GM23338 (cell line): ENCODE measurements at regions not wholly inside any gene's neighbourhood (a gene's known extent, or its start where the extent isn't known, plus 50 kb on each side); places are given as distances from the start of the nearest gene placed in this dataset.

Source experiments
- ATAC-seq: fragments of 200-7000 bp; cut with Tn5 transposase; 3 replicates; pipeline ENCODE4 v1.9.1; 2020
- DNase-seq: peaks from one replicate; pipeline ENCODE4 v3.0.0-alpha.2; 2015; ENCODE audit warnings: low spot score
- H2AFZ ChIP-seq: fragments of 200-600 bp; sonication (generic); 2 replicates; pipeline ENCODE4 v1.8.0; 2016; ENCODE audit warnings: antibody characterized with exemption, mild to moderate bottlenecking, moderate library complexity
- H3F3A ChIP-seq: fragments of 200-600 bp; sonication (generic); replicated peaks from 2 replicates; pipeline ENCODE4 v1.8.0; 2017; ENCODE audit warnings: antibody characterized with exemption, mixed run types, low read depth
- H3K27ac ChIP-seq: fragments of 200-600 bp; sonication (generic); 2 replicates; pipeline ENCODE4 v1.6.1; 2016; ENCODE audit warnings: low read depth
- H3K27me3 ChIP-seq: fragments of 200-600 bp; sonication (generic); 2 replicates; pipeline ENCODE4 v1.8.0; 2016; ENCODE audit warnings: mild to moderate bottlenecking, mixed run types, moderate library complexity; ENCODE audit not compliant: insufficient read depth
- H3K36me3 ChIP-seq: fragments of 200-600 bp; sonication (generic); 2 replicates; pipeline ENCODE4 v1.8.0; 2016; ENCODE audit warnings: mild to moderate bottlenecking; ENCODE audit not compliant: insufficient read depth
- H3K4me1 ChIP-seq: fragments of 200-600 bp; sonication (generic); 2 replicates; pipeline ENCODE4 v1.8.0; 2016; ENCODE audit warnings: mild to moderate bottlenecking, moderate library complexity; ENCODE audit not compliant: insufficient read depth
- H3K4me2 ChIP-seq: fragments of 200-600 bp; sonication (generic); 2 replicates; pipeline ENCODE4 v1.7.1; 2017; ENCODE audit warnings: mixed run types
- H3K4me3 ChIP-seq: fragments of 200-600 bp; sonication (generic); 2 replicates; pipeline ENCODE4 v1.6.1; 2016; ENCODE audit warnings: mixed run types
- H3K79me2 ChIP-seq: fragments of 200-600 bp; sonication (generic); replicated peaks from 2 replicates; pipeline ENCODE4 v1.8.0; 2017; ENCODE audit warnings: mild to moderate bottlenecking; ENCODE audit not compliant: insufficient read depth
- H3K9me2 ChIP-seq: fragments of 200-600 bp; sonication (generic); 2 replicates; pipeline ENCODE4 v1.8.0; 2017; ENCODE audit not compliant: insufficient read depth
- H4K20me1 ChIP-seq: fragments of 200-600 bp; sonication (generic); replicated peaks from 2 replicates; pipeline ENCODE4 v1.8.0; 2017; ENCODE audit warnings: mild to moderate bottlenecking; ENCODE audit not compliant: insufficient read depth
- H3K27ac Mint-ChIP-seq: 2 replicates; pipeline ENCODE4 v1.8.0; 2020; ENCODE audit warnings: inconsistent platforms, mild to moderate bottlenecking, moderate library complexity, mixed read lengths
- H3K27me3 Mint-ChIP-seq: 3 replicates; pipeline ENCODE4 v1.8.0; 2022; ENCODE audit warnings: low read depth, mild to moderate bottlenecking, moderate library complexity, mixed read lengths, inconsistent platforms; ENCODE audit not compliant: insufficient read depth, poor library complexity
- H3K36me3 Mint-ChIP-seq: 3 replicates; pipeline ENCODE4 v1.8.0; 2021; ENCODE audit warnings: low read depth, mild to moderate bottlenecking, inconsistent platforms, moderate library complexity, mixed read lengths
- H3K4me1 Mint-ChIP-seq: 3 replicates; pipeline ENCODE4 v1.8.0; 2020; ENCODE audit warnings: mild to moderate bottlenecking, inconsistent platforms, mixed read lengths
- H3K4me3 Mint-ChIP-seq: 3 replicates; pipeline ENCODE4 v1.8.0; 2021; ENCODE audit warnings: moderate library complexity, mild to moderate bottlenecking, inconsistent platforms, mixed read lengths
- H3K9me3 Mint-ChIP-seq: 3 replicates; pipeline ENCODE4 v1.8.0; 2020; ENCODE audit warnings: moderate library complexity, mild to moderate bottlenecking, inconsistent platforms, mixed read lengths
- ETS1 ChIP-seq: IDR thresholded peaks from 2 replicates; pipeline ENCODE4 v1.6.1; 2016; ENCODE audit warnings: antibody characterized with exemption
- EZH2 ChIP-seq: fragments of 200-600 bp; sonication (generic); IDR thresholded peaks from one replicate; pipeline ENCODE4 v1.8.0; 2017; ENCODE audit warnings: antibody characterized with exemption, mild to moderate bottlenecking, low read depth; ENCODE audit not compliant: unreplicated experiment
- EZH2phosphoT487 ChIP-seq: fragments of 200-600 bp; sonication (generic); IDR thresholded peaks from one replicate; pipeline ENCODE4 v1.8.1; 2018; ENCODE audit warnings: antibody characterized with exemption; ENCODE audit not compliant: unreplicated experiment
- JUNB ChIP-seq: IDR thresholded peaks from one replicate; pipeline ENCODE4 v1.6.1; 2016; ENCODE audit warnings: antibody characterized with exemption; ENCODE audit not compliant: unreplicated experiment
- NANOG ChIP-seq: IDR thresholded peaks from 2 replicates; pipeline ENCODE4 v1.6.1; 2016; ENCODE audit warnings: antibody characterized with exemption, borderline replicate concordance
- STAT1 ChIP-seq: IDR thresholded peaks from one replicate; pipeline ENCODE4 v1.6.1; 2016; ENCODE audit warnings: antibody characterized with exemption; ENCODE audit not compliant: unreplicated experiment
- ZNF462 ChIP-seq: fragments of 250-450 bp; sonication (Bioruptor Pico); IDR thresholded peaks from 2 replicates; pipeline ENCODE4 v1.5.0; 2020; ENCODE audit warnings: mild to moderate bottlenecking, moderate library complexity

- H3K36me3 ChIP-seq: peaks cover 14% of the 10 kb centered on the region
- H3K27me3 Mint-ChIP-seq: no peaks in the 10 kb centered on the region
- ATAC-seq (no peak), DNase-seq (no peak)
- H3K4me3 Mint-ChIP-seq: no peak overlapping the region
- H3K4me1 Mint-ChIP-seq: peaks cover 27% of the 10 kb centered on the region
- H3K27ac Mint-ChIP-seq: no peak overlapping the region
- no peaks in the 10 kb centered on the region for H3K9me2 ChIP-seq
- no peaks in the 10 kb centered on the region for H4K20me1 ChIP-seq
- H3K4me2 ChIP-seq: no peak overlapping the region
- no peaks in the 10 kb centered on the region for H3K79me2 ChIP-seq
- H3K27me3 ChIP-seq: no peaks in the 10 kb centered on the region
- no peak overlapping the region for H3K27ac ChIP-seq
- no peak overlapping the region for H3K4me3 ChIP-seq
- no peak for TF ChIP-seq STAT1
- H3K4me1 ChIP-seq: peaks cover 9% of the 10 kb centered on the region; the same call in 1 of the 2 replicates
- H2AFZ ChIP-seq: no peak overlapping the region
- H3F3A ChIP-seq: no peaks in the 10 kb centered on the region
- peaks cover 8% of the 10 kb centered on the region; the same call in 2 of the 3 replicates for H3K36me3 Mint-ChIP-seq
- peaks cover 15% of the 10 kb centered on the region; the same call in 2 of the 3 replicates for H3K9me3 Mint-ChIP-seq
Measured at GRCh38 chr11:122418032-122418431, 237.5 kb upstream of the UBASH3B start.

- no peak for ATAC-seq
Measured at GRCh38 chr11:122414406-122415018, 241.0 kb upstream of the UBASH3B start.

GRCh38 chr11:122413677-122414076, 241.8 kb upstream of the UBASH3B start:
- Histone ChIP-seq H3K36me3 (peaks cover 14% of the 10 kb centered on the region), H3K4me3 (no peak overlapping the region), H3K79me2 (no peaks in the 10 kb centered on the region), H3F3A (no peaks in the 10 kb centered on the region), H3K27me3 (no peaks in the 10 kb centered on the region), H2AFZ (no peak overlapping the region), H3K9me2 (no peaks in the 10 kb centered on the region), H4K20me1 (no peaks in the 10 kb centered on the region), H3K4me1 (peaks cover 17% of the 10 kb centered on the region), H3K4me2 (no peak overlapping the region), H3K27ac (no peak overlapping the region)
- Mint-ChIP-seq H3K4me3 (no peak overlapping the region), H3K27ac (no peak overlapping the region), H3K27me3 (no peaks in the 10 kb centered on the region), H3K9me3 (peaks cover 15% of the 10 kb centered on the region; the same call in 2 of the 3 replicates), H3K36me3 (peaks cover 8% of the 10 kb centered on the region; the same call in 2 of the 3 replicates), H3K4me1 (peaks cover 20% of the 10 kb centered on the region)
- no peak for ATAC-seq
- no peak for DNase-seq
- no peak for TF ChIP-seq ETS1
- no peak for TF ChIP-seq ZNF462
- no peak for TF ChIP-seq EZH2
- TF ChIP-seq JUNB: no peak

More at GRCh38 chr11:122414406-122415018, 241.0 kb upstream of the UBASH3B start:
- no peaks in the 10 kb centered on the region for H3K79me2 ChIP-seq
- H3K27me3 ChIP-seq: no peaks in the 10 kb centered on the region
- peaks cover 17% of the 10 kb centered on the region for H3K4me1 ChIP-seq
- no peaks in the 10 kb centered on the region for H3F3A ChIP-seq
- TF ChIP-seq ETS1 (no peak), NANOG (no peak), EZH2phosphoT487 (no peak)
- no peaks in the 10 kb centered on the region for H3K9me2 ChIP-seq
- H3K27ac ChIP-seq: no peak overlapping the region
- no peak overlapping the region for H3K4me2 ChIP-seq
- H3K27me3 Mint-ChIP-seq: no peaks in the 10 kb centered on the region
- H4K20me1 ChIP-seq: no peaks in the 10 kb centered on the region
- H3K36me3 ChIP-seq: peaks cover 14% of the 10 kb centered on the region
- H2AFZ ChIP-seq: no peak overlapping the region
- H3K9me3 Mint-ChIP-seq: peaks cover 15% of the 10 kb centered on the region; the same call in 2 of the 3 replicates
- H3K4me3 Mint-ChIP-seq: no peak overlapping the region
- DNase-seq: no peak
- no peak overlapping the region for H3K27ac Mint-ChIP-seq
- H3K36me3 Mint-ChIP-seq: peaks cover 8% of the 10 kb centered on the region; the same call in 2 of the 3 replicates
- H3K4me3 ChIP-seq: no peak overlapping the region
- peaks cover 23% of the 10 kb centered on the region for H3K4me1 Mint-ChIP-seq
